ENCODE measurements at regions not wholly inside any gene's neighbourhood (a gene's known extent, or its start where the extent isn't known, plus 50 kb on each side); places are given as distances from the start of the nearest gene placed in this dataset.
A peak's percentile ranks its signal among the peaks of the same experiment; 100 is the strongest.

GRCh38 chr3:66792086-66792485, 206.0 kb upstream of the KBTBD8 start:
- TF ChIP-seq, protein P1, sequence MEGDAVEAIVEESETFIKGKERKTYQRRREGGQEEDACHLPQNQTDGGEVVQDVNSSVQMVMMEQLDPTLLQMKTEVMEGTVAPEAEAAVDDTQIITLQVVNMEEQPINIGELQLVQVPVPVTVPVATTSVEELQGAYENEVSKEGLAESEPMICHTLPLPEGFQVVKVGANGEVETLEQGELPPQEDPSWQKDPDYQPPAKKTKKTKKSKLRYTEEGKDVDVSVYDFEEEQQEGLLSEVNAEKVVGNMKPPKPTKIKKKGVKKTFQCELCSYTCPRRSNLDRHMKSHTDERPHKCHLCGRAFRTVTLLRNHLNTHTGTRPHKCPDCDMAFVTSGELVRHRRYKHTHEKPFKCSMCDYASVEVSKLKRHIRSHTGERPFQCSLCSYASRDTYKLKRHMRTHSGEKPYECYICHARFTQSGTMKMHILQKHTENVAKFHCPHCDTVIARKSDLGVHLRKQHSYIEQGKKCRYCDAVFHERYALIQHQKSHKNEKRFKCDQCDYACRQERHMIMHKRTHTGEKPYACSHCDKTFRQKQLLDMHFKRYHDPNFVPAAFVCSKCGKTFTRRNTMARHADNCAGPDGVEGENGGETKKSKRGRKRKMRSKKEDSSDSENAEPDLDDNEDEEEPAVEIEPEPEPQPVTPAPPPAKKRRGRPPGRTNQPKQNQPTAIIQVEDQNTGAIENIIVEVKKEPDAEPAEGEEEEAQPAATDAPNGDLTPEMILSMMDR (IDR thresholded peaks at IDR 0.05; ENCODE audit: insufficient read depth, low read depth, low read length, missing control alignments): no peak
- DNase-seq (ENCODE audit: low read depth): no peak
- H3K4me3 ChIP-seq (ENCODE audit: low read length): no peak overlapping the region

GRCh38 chr3:66795365-66795764, 202.7 kb upstream of the KBTBD8 start:
- no peak overlapping the region for H3K4me3 ChIP-seq (ENCODE audit: low read length)
- DNase-seq (ENCODE audit: low read depth): no peak
- TF ChIP-seq, protein P1 (IDR thresholded peaks at IDR 0.05; ENCODE audit: insufficient read depth, low read depth, low read length, missing control alignments): no peak

DNA sequence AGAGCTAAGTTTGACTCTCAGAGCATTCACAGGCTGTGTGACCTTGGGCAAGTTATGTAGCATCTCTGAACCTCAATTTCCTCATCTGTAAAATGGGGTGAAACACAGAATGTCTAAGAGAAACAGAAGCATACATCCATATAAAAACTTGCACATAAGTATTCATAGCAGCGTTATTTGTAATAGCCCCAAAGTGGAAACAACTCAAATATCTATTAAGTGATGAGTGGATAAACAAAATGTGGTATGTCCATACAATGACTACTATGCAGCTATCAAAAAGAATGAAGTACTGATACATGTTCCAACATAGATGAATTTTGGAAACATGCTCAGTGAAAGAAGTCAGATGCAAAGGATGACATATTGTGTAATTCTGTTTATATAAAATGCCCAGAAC, 201.8 kb upstream of the KBTBD8 start:
- no peak for DNase-seq (ENCODE audit: low read depth)
- no peak overlapping the region for H3K4me3 ChIP-seq (ENCODE audit: low read length)
- TF ChIP-seq, protein P1 (IDR thresholded peaks at IDR 0.05; ENCODE audit: insufficient read depth, low read depth, low read length, missing control alignments): no peak

DNA sequence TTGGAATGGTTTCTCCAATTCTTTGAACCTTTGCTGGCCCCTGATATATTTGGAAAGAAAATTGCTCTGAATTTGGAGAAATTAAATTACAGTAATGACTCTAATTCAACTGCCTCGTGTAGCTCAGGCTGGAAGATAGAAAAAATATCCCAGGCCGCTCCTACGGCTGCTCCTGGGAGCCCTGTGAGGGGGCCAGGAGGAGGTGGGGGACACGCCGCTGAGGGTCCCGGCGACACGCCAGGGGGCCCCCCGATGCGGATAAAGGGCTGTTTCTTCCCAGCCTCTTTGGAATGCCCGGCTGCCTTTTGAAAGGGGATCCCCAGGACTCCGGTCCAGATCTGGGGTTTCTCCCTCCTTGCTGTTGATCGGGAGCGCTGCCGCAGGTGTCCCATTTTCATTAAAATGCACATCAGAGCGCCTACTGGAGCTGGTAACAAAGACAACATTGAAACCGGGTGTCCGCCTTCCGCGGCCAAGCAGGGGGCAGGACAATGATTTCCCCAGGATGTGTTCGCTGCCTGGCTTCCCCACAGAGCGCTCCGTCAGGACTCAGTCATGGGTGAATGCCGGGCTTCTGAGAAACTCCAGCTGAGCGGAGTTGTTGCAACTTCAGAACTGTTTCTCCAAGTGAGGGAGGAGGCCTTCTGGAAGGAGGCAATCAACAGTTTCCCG, 200.1 kb upstream of the KBTBD8 start:
- TF ChIP-seq, protein P1 (IDR thresholded peaks at IDR 0.05; ENCODE audit: insufficient read depth, low read depth, low read length, missing control alignments): no peak
- DNase-seq (ENCODE audit: low read depth): peak; percentile 51
- no peak overlapping the region for H3K4me3 ChIP-seq (ENCODE audit: low read length)

- TF ChIP-seq, protein P1 (IDR thresholded peaks at IDR 0.05; ENCODE audit: insufficient read depth, low read depth, low read length, missing control alignments): no peak
- no peak overlapping the region for H3K4me3 ChIP-seq (ENCODE audit: low read length)
- peak; percentile 68 for DNase-seq (ENCODE audit: low read depth)
Observed at GRCh38 chr3:66800941-66801545, 197.1 kb upstream of the KBTBD8 start.

DNA sequence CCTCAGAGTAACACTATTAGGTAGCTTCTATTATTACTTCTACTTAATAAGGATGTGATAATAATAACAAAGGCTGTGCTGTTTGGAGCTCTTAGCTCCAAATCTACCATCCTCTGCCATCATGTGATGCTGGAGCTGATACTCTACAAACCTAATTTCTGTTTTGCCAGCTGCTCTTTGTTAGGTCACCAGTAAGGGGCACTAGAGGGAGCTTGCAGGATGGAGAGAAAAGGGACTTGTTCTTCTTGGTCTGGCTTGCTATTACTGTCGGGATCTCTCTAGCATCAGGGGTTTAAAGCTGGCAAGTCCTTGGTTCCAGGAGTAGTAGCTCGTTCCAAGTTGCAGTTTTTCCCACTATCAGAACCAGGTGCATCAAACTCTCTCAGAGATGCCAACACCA, 194.9 kb upstream of the KBTBD8 start:
- H3K4me3 ChIP-seq (ENCODE audit: low read length): no peak overlapping the region
- no peak for DNase-seq (ENCODE audit: low read depth)
- TF ChIP-seq, protein P1 (IDR thresholded peaks at IDR 0.05; ENCODE audit: insufficient read depth, low read depth, low read length, missing control alignments): peak; percentile 25
